SK-N-SH treated with all-trans-retinoic acid at 6 μM for 48 hours (cell line): ENCODE measurements at regions not wholly inside any gene's neighbourhood (a gene's known extent, or its start where the extent isn't known, plus 50 kb on each side); places are given as distances from the start of the nearest gene placed in this dataset.

Experiments
- ATAC-seq: fragments of 200-7000 bp; cut with Tn5 transposase; 3 replicates; pipeline ENCODE4 v1.9.1; 2020; ENCODE audit warnings: mild to moderate bottlenecking, moderate library complexity
- ARNTL ChIP-seq: fragments of 450-650 bp; formaldehyde crosslinking; IDR thresholded peaks from 2 replicates; pipeline ENCODE4 v1.5.0; 2020; ENCODE audit warnings: low read depth, mild to moderate bottlenecking, moderate library complexity, borderline replicate concordance
- BACH2 ChIP-seq: fragments of 250-450 bp; sonication (Bioruptor Pico); IDR thresholded peaks from 2 replicates; pipeline ENCODE4 v1.9.0; 2021; ENCODE audit warnings: mild to moderate bottlenecking, borderline replicate concordance
- CREB5 ChIP-seq: fragments of 250-450 bp; sonication (Bioruptor Pico); IDR thresholded peaks from 2 replicates; pipeline ENCODE4 v1.5.1; 2020; ENCODE audit warnings: low read depth, mild to moderate bottlenecking, moderate library complexity
- CSDC2 ChIP-seq: fragments of 250-450 bp; sonication (Bioruptor Pico); IDR thresholded peaks from 2 replicates; pipeline ENCODE4 v1.5.0; 2020; ENCODE audit warnings: mild to moderate bottlenecking, moderate library complexity
- GLIS3 ChIP-seq: fragments of 250-450 bp; sonication (Bioruptor Pico); IDR thresholded peaks from 2 replicates; pipeline ENCODE4 v1.5.0; 2020; ENCODE audit warnings: mild to moderate bottlenecking, moderate library complexity
- ISL1 ChIP-seq: fragments of 250-450 bp; sonication (Bioruptor Pico); IDR thresholded peaks from 2 replicates; pipeline ENCODE4 v2.1.2; 2022; ENCODE audit warnings: mild to moderate bottlenecking, moderate library complexity
- OSR1 ChIP-seq: fragments of 250-450 bp; sonication (Bioruptor Pico); IDR thresholded peaks from 2 replicates; pipeline ENCODE4 v1.8.0; 2022; ENCODE audit warnings: moderate library complexity, mild to moderate bottlenecking, inconsistent platforms
- PATZ1 ChIP-seq: fragments of 250-450 bp; sonication (Bioruptor Pico); IDR thresholded peaks from 2 replicates; pipeline ENCODE4 v1.8.0; 2020; ENCODE audit warnings: mild to moderate bottlenecking, moderate library complexity, borderline replicate concordance
- POU6F1 ChIP-seq: fragments of 250-450 bp; sonication (Bioruptor Pico); IDR thresholded peaks from 2 replicates; pipeline ENCODE4 v1.8.0; 2021; ENCODE audit warnings: low read depth, mild to moderate bottlenecking, moderate library complexity, borderline replicate concordance
- PPARA ChIP-seq: fragments of 250-450 bp; sonication (Bioruptor Pico); IDR thresholded peaks from 2 replicates; pipeline ENCODE4 v1.5.0; 2020; ENCODE audit warnings: mild to moderate bottlenecking, borderline replicate concordance
- RARB ChIP-seq: fragments of 250-450 bp; sonication (Bioruptor Pico); IDR thresholded peaks from 2 replicates; pipeline ENCODE4 v1.8.0; 2021; ENCODE audit warnings: mild to moderate bottlenecking, moderate library complexity
- SNAI2 ChIP-seq: fragments of 250-450 bp; sonication (Bioruptor Pico); IDR thresholded peaks from 2 replicates; pipeline ENCODE4 v1.5.0; 2020; ENCODE audit warnings: mild to moderate bottlenecking, moderate library complexity
- TCF4 ChIP-seq: fragments of 250-450 bp; sonication (Bioruptor Pico); IDR thresholded peaks from 2 replicates; pipeline ENCODE4 v1.8.0; 2021; ENCODE audit warnings: mild to moderate bottlenecking, moderate library complexity, borderline replicate concordance
- TOX ChIP-seq: fragments of 250-450 bp; sonication (Bioruptor Pico); IDR thresholded peaks from 2 replicates; pipeline ENCODE4 v1.8.0; 2021; ENCODE audit warnings: mild to moderate bottlenecking, moderate library complexity, borderline replicate concordance
- TSHZ2 ChIP-seq: fragments of 250-450 bp; sonication (Bioruptor Pico); IDR thresholded peaks from 2 replicates; pipeline ENCODE4 v1.5.0; 2020; ENCODE audit warnings: mild to moderate bottlenecking, moderate library complexity
- ZC3H10 ChIP-seq: fragments of 250-450 bp; sonication (Bioruptor Pico); IDR thresholded peaks from 2 replicates; pipeline ENCODE4 v1.5.1; 2021; ENCODE audit warnings: mild to moderate bottlenecking, moderate library complexity
- ZFP3 ChIP-seq: fragments of 250-450 bp; sonication (Bioruptor Pico); IDR thresholded peaks from 2 replicates; pipeline ENCODE4 v1.5.0; 2020; ENCODE audit warnings: mild to moderate bottlenecking, moderate library complexity
- ZFP30 ChIP-seq: fragments of 450-650 bp; formaldehyde crosslinking; IDR thresholded peaks from 2 replicates; pipeline ENCODE4 v1.5.0; 2022; ENCODE audit warnings: mild to moderate bottlenecking, moderate library complexity
- ZNF70 ChIP-seq: fragments of 450-650 bp; formaldehyde crosslinking; IDR thresholded peaks from 2 replicates; pipeline ENCODE4 v1.5.0; 2020; ENCODE audit warnings: mild to moderate bottlenecking, moderate library complexity
- ZNF8 ChIP-seq: fragments of 450-650 bp; formaldehyde crosslinking; IDR thresholded peaks from 2 replicates; pipeline ENCODE4 v1.5.0; 2020; ENCODE audit warnings: mild to moderate bottlenecking, moderate library complexity

- no peak for ATAC-seq
- TF ChIP-seq POU6F1 (CRISPR knock-in tag), result no peak
- TF ChIP-seq ZNF8 (CRISPR knock-in tag), result no peak
- TF ChIP-seq ZFP3 (CRISPR knock-in tag), result no peak
- TF ChIP-seq BACH2, result no peak
- TF ChIP-seq TCF4 (CRISPR knock-in tag), result no peak
- TF ChIP-seq TSHZ2 (CRISPR knock-in tag), result no peak
- no peak for TF ChIP-seq ZNF70 (CRISPR knock-in tag)
- no peak for TF ChIP-seq SNAI2 (CRISPR knock-in tag)
- TF ChIP-seq PPARA (CRISPR knock-in tag), result no peak
- TF ChIP-seq GLIS3, result no peak
- TF ChIP-seq, all 23 proteins: peak for 0
Measured at GRCh38 chr5:92860061-92860460, 721.0 kb downstream of the NR2F1-AS1 start.

- TF ChIP-seq GLIS3 (no peak), SNAI2 (CRISPR knock-in tag) (no peak), ZC3H10 (CRISPR knock-in tag) (no peak), PPARA (CRISPR knock-in tag) (no peak), TOX (CRISPR knock-in tag) (no peak), CREB5 (CRISPR knock-in tag) (no peak), CSDC2 (CRISPR knock-in tag) (no peak), RARB (CRISPR knock-in tag) (no peak), ZNF8 (CRISPR knock-in tag) (no peak)
- no peak for ATAC-seq
Measured at GRCh38 chr5:92852219-92852618, 728.8 kb downstream of the NR2F1-AS1 start.

DNA sequence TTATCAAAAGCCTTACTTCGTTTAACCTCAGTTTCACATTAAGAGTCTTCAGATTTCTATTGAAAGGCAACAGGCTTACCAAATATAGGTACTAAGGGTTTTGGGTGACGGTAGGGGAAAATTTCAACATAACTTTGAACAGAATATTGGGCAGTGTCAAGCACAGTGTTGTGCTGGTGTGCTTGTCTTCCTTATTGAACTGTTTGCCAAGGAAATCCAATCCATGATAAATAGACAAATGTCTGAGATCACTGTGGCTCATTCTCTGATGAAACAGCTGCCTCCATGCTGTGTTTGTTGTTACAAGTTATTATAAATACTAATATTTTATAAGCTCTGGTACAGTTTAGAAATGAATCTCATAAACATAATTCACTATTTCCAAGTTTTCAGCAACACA is 730.1 kb downstream of the NR2F1-AS1 start:
- ATAC-seq, result no peak
- TF ChIP-seq ZC3H10 (CRISPR knock-in tag) (no peak), ZFP3 (CRISPR knock-in tag) (no peak), TSHZ2 (CRISPR knock-in tag) (no peak), CSDC2 (CRISPR knock-in tag) (no peak), OSR1 (CRISPR knock-in tag) (no peak), PATZ1 (CRISPR knock-in tag) (no peak), ISL1 (no peak), POU6F1 (CRISPR knock-in tag) (no peak), ZNF70 (CRISPR knock-in tag) (no peak), ARNTL (CRISPR knock-in tag) (no peak), PPARA (CRISPR knock-in tag) (no peak), CREB5 (CRISPR knock-in tag) (no peak), ZFP30 (no peak)
